HepG2 (cell line): ENCODE measurements at regions not wholly inside any gene's neighbourhood (a gene's known extent, or its start where the extent isn't known, plus 50 kb on each side); places are given as distances from the start of the nearest gene placed in this dataset.

Experiments used
- ATAC-seq: fragments of 200-7000 bp; cut with Tn5 transposase; 3 replicates; pipeline ENCODE4 v1.9.1; 2020; ENCODE audit warnings: mild to moderate bottlenecking, moderate library complexity
- BruUV-seq: library from RNA; stranded (reverse); fragments of 400-500 nt; replicated peaks from 2 replicates; lab custom pipeline; 2021; lab: Mats Ljungman, UMichigan
- CTCF ChIA-PET: fragments of 300-600 bp; formaldehyde crosslinking; extraction: SDS; loops from one replicate; lab custom pipeline; 2021; ENCODE audit warnings: low total read pairs, inconsistent platforms, low intra/inter-chr PET ratio; lab: Yijun Ruan, JAX
- POLR2A ChIA-PET: fragments of 350-600 bp; sonication (Branson Sonifier 250); formaldehyde crosslinking; loops from one replicate; lab custom pipeline; 2020; ENCODE audit warnings: antibody characterized with exemption, inconsistent platforms; lab: Yijun Ruan, JAX
- DNase-seq: peaks from one replicate; pipeline ENCODE4 v3.0.0-alpha.2; 2015; ENCODE audit warnings: low spot score
- FAIRE-seq: peaks from 3 replicates; lab custom pipeline; 2011; peaks lifted over from hg19 to GRCh38; lab: Jason Lieb, UNC
- H2AFZ ChIP-seq: one replicate; pipeline ENCODE4 v1.6.1; 2011; ENCODE audit warnings: low read length, inconsistent platforms
- H3K27ac ChIP-seq: fragments of 300-600 bp; 3 replicates; pipeline ENCODE4 v1.8.0; 2011; ENCODE audit warnings: mixed run types, mild to moderate bottlenecking, mixed read lengths, low read length, inconsistent platforms; ENCODE audit not compliant: insufficient read depth; ENCODE audit errors: extremely low read length
- H3K27me3 ChIP-seq, 2 experiments: fragments of 200-600 bp in 1 of 2; 2 replicates in 1 of 2; 3 replicates in 1 of 2; pipeline versions ENCODE4 v1.6.0 to v1.8.0; 2011; ENCODE audit warnings: low read length in 2 of 2, mild to moderate bottlenecking in 2 of 2, moderate library complexity in 2 of 2, inconsistent platforms in 1 of 2; ENCODE audit not compliant: insufficient read depth in 2 of 2, control insufficient read depth in 1 of 2
- H3K36me3 ChIP-seq, 2 experiments: fragments of 200-600 bp in 1 of 2; replicated peaks in 1 of 2; 2 replicates in 1 of 2; 3 replicates in 1 of 2; pipeline versions ENCODE4 v1.5.1 to v1.8.0; 2011; ENCODE audit warnings: low read length in 2 of 2, inconsistent platforms in 1 of 2; ENCODE audit not compliant: insufficient read depth in 2 of 2, control insufficient read depth in 1 of 2
- H3K4me1 ChIP-seq: 2 replicates; pipeline ENCODE4 v1.5.1; 2012; ENCODE audit warnings: low read length, inconsistent platforms; ENCODE audit not compliant: insufficient read depth
- H3K4me2 ChIP-seq: 2 replicates; pipeline ENCODE4 v1.6.0; 2011; ENCODE audit warnings: low read depth, low read length, inconsistent platforms
- H3K4me3 ChIP-seq, 3 experiments: fragments of 200-600 bp in 1 of 3; sonication (generic), shearing (Covaris generic) in 1 of 3; replicated peaks in 1 of 3; 2 replicates each; pipeline ENCODE4 v1.5.1; 2011 to 2016; ENCODE audit warnings: low read length in 3 of 3, inconsistent platforms in 2 of 3, low read depth in 2 of 3, mild to moderate bottlenecking in 2 of 3, control low read depth in 1 of 3, mixed read lengths in 1 of 3; ENCODE audit not compliant: insufficient read depth in 1 of 3
- H3K79me2 ChIP-seq: one replicate; pipeline ENCODE4 v1.6.1; 2011; ENCODE audit warnings: low read length, inconsistent platforms; ENCODE audit not compliant: insufficient read depth
- H3K9ac ChIP-seq: 2 replicates; pipeline ENCODE4 v1.6.0; 2011; ENCODE audit warnings: mild to moderate bottlenecking, low read depth, low read length, inconsistent platforms; ENCODE audit not compliant: insufficient read depth
- H3K9me3 ChIP-seq: 2 replicates; pipeline ENCODE4 v1.5.1; 2012; ENCODE audit warnings: mild to moderate bottlenecking, low read length
- H4K20me1 ChIP-seq: 2 replicates; pipeline ENCODE4 v1.6.0; 2011; ENCODE audit warnings: inconsistent platforms, mild to moderate bottlenecking, low read length, moderate library complexity; ENCODE audit not compliant: insufficient read depth
- HNF1B ChIP-seq: sonication (generic); formaldehyde crosslinking; IDR thresholded peaks from 2 replicates; pipeline ENCODE4 v1.5.1; 2020; ENCODE audit warnings: mild to moderate bottlenecking, moderate library complexity, missing genetic modification reagents
- ISL2 ChIP-seq: sonication (generic); formaldehyde crosslinking; IDR thresholded peaks from 2 replicates; pipeline ENCODE4 v1.5.0; 2020; ENCODE audit warnings: missing genetic modification reagents
- PTBP1 ChIP-seq: fragments of 200-400 bp; formaldehyde crosslinking; IDR thresholded peaks from 2 replicates; pipeline ENCODE4 v1.6.1; 2018; ENCODE audit warnings: low read length, low read depth; ENCODE audit not compliant: poor library complexity, severe bottlenecking
- THAP11 ChIP-seq: IDR thresholded peaks from 2 replicates; pipeline ENCODE4 v1.6.1; 2016; ENCODE audit warnings: missing biosample characterization, missing genetic modification reagents
- TMF1 ChIP-seq: sonication (generic); formaldehyde crosslinking; IDR thresholded peaks from 2 replicates; pipeline ENCODE4 v1.8.1; 2022; ENCODE audit warnings: low read depth, missing genetic modification reagents
- ZBTB1 ChIP-seq: sonication (generic); formaldehyde crosslinking; IDR thresholded peaks from 2 replicates; pipeline ENCODE4 v1.4.0; 2020; ENCODE audit warnings: missing genetic modification reagents, borderline replicate concordance
- ZNF124 ChIP-seq: sonication (generic); formaldehyde crosslinking; IDR thresholded peaks from 2 replicates; pipeline ENCODE4 v1.4.0; 2020; ENCODE audit warnings: missing genetic modification reagents
- ZNF275 ChIP-seq: sonication (generic); formaldehyde crosslinking; IDR thresholded peaks from 2 replicates; pipeline ENCODE4 v1.8.0; 2022; ENCODE audit warnings: missing genetic modification reagents, mild to moderate bottlenecking, inconsistent platforms, borderline replicate concordance
- ZNF367 ChIP-seq: sonication (generic); formaldehyde crosslinking; IDR thresholded peaks from 2 replicates; pipeline ENCODE4 v1.4.0; 2020; ENCODE audit warnings: missing genetic modification reagents, borderline replicate concordance
- ZNF567 ChIP-seq: sonication (generic); formaldehyde crosslinking; IDR thresholded peaks from 2 replicates; pipeline ENCODE4 v1.8.1; 2023; ENCODE audit warnings: mild to moderate bottlenecking, missing genetic modification reagents, borderline replicate concordance
- ZNF646 ChIP-seq: sonication (generic); formaldehyde crosslinking; IDR thresholded peaks from 2 replicates; pipeline ENCODE4 v1.9.0; 2021; ENCODE audit warnings: mild to moderate bottlenecking, missing genetic modification reagents
- ZNF761 ChIP-seq: sonication (generic); formaldehyde crosslinking; conservative IDR thresholded peaks from 2 replicates; pipeline ENCODE4 v1.4.0; 2020; ENCODE audit warnings: mild to moderate bottlenecking, missing genetic modification reagents
- WGBS: methylation state at CpG from one replicate; pipeline ENCODE4 v1.1.6; 2017; ENCODE audit warnings: low lambda C conversion rate; 5-methylcytosine and 5-hydroxymethylcytosine counted together
- in situ Hi-C: cut with HindIII; loops from 2 replicates; pipeline ENCODE4 v1.10.0; 2017; ENCODE audit warnings: low pct_unique_long_range_greater_than_20kb; ENCODE audit not compliant: extremely low pct_ligation_motif_present
- intact Hi-C: fragments of 100-400 bp; cut with micrococcal nuclease; formaldehyde crosslinking; loops from one replicate; pipeline ENCODE4 v1.10.0; 2022; ENCODE audit not compliant: unreplicated experiment
- TF ChIP-seq, protein P1 (sequence below): sonication (generic); formaldehyde crosslinking; IDR thresholded peaks from 2 replicates; pipeline ENCODE4 v1.5.0; 2020; ENCODE audit warnings: mild to moderate bottlenecking, missing genetic modification reagents

- TF ChIP-seq HNF1B (CRISPR knock-in tag) (no peak), ZNF124 (CRISPR knock-in tag) (no peak), ISL2 (CRISPR knock-in tag) (no peak), ZNF275 (CRISPR knock-in tag) (no peak)
- TF ChIP-seq, all 625 proteins: peak for 0
Observed at GRCh38 chr4:125097729-125098128, 217.0 kb upstream of the FAT4 start (continued).

DNA sequence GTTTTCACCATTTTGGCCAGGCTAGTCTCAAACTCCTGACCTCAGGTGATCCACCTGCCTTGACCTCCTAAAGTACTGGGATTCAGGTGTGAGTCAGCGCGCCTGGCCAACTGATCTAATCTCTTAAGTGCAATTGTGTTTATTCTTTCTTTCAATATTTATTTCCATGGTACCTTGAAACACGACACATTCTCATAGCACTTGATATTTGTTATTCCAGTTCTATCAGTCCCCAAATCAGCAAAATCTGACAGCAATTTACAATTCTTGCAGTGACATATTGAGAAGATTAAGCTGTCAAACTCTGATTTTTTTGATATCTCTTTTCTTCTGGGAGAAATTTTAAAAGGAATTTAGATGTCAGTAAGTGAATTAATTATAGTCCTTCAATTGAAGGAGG lies 218.1 kb upstream of the FAT4 start:
- Histone ChIP-seq H3K9me3 (no peaks in the 10 kb centered on the region), H3K36me3 (no peaks in the 10 kb centered on the region), H3K4me2 (no peak overlapping the region), H3K79me2 (no peaks in the 10 kb centered on the region), H3K4me1 (no peaks in the 10 kb centered on the region), H3K27me3 (no peaks in the 10 kb centered on the region), H2AFZ (no peak overlapping the region), H3K27ac (no peak overlapping the region), H4K20me1 (no peaks in the 10 kb centered on the region), H3K4me3 (no peak overlapping the region), H3K9ac (no peak overlapping the region)
- no peak for ATAC-seq
- WGBS, result 63% methylated on average over 3 of the region's 3 CpGs
- ChIA-PET CTCF (no interaction called here), POLR2A (no interaction called here)
- in situ Hi-C loops (no loop called here), intact Hi-C loops (no loop called here)
- no peak for DNase-seq
- no peak for FAIRE-seq
- BruUV-seq, result no TSS peak
- TF ChIP-seq ZNF567 (CRISPR knock-in tag) (no peak), ZNF646 (CRISPR knock-in tag) (no peak), THAP11 (CRISPR knock-in tag) (no peak), PTBP1 (no peak), ZNF761 (no peak), ZBTB1 (no peak), ZNF367 (no peak), TMF1 (CRISPR knock-in tag) (no peak)
- TF ChIP-seq, protein P1, sequence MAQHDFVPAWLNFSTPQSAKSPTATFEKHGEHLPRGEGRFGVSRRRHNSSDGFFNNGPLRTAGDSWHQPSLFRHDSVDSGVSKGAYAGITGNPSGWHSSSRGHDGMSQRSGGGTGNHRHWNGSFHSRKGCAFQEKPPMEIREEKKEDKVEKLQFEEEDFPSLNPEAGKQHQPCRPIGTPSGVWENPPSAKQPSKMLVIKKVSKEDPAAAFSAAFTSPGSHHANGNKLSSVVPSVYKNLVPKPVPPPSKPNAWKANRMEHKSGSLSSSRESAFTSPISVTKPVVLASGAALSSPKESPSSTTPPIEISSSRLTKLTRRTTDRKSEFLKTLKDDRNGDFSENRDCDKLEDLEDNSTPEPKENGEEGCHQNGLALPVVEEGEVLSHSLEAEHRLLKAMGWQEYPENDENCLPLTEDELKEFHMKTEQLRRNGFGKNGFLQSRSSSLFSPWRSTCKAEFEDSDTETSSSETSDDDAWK (CRISPR knock-in tag), result no peak
